Suppressor macrophage (primary cell): ENCODE measurements at regions not wholly inside any gene's neighbourhood (a gene's known extent, or its start where the extent isn't known, plus 50 kb on each side); places are given as distances from the start of the nearest gene placed in this dataset.

Experiments
- DNase-seq, 4 experiments: peaks; one replicate each; pipeline ENCODE4 v3.0.0-alpha.2; 2020 to 2022

GRCh38 chr2:240227538-240228428 is 87.3 kb upstream of the OTOS start:
- no peak for DNase-seq

GRCh38 chr2:240229005-240229404 is 88.5 kb upstream of the OTOS start:
- no peak for DNase-seq

GRCh38 chr2:240229603-240230235 is 89.3 kb upstream of the OTOS start:
- DNase-seq, result peak in 1 of 4 experiments; percentile 10

- no peak for DNase-seq
Observed at GRCh38 chr2:240230291-240230931, 90.0 kb upstream of the OTOS start.

- no peak for DNase-seq
Observed at GRCh38 chr2:240231838-240232244, 91.4 kb upstream of the OTOS start.

- DNase-seq, result no peak
Observed at GRCh38 chr2:240232264-240232915, 91.9 kb upstream of the OTOS start.

- DNase-seq, result peak; percentile 62 to 82 (median 70)
Observed at GRCh38 chr2:240232961-240233884, 92.8 kb upstream of the OTOS start.

- DNase-seq, result no peak
Observed at GRCh38 chr2:240233885-240234502, 93.5 kb upstream of the OTOS start.

GRCh38 chr2:240234503-240234951 is 94.1 kb upstream of the OTOS start:
- DNase-seq, result no peak

- DNase-seq, result no peak
Observed at GRCh38 chr2:240235149-240235803, 94.8 kb upstream of the OTOS start.

- DNase-seq, result no peak
Observed at GRCh38 chr2:240235811-240236210, 95.4 kb upstream of the OTOS start.

GRCh38 chr2:240236217-240237111 is 96.0 kb upstream of the OTOS start:
- DNase-seq, result peak in 1 of 4 experiments; percentile 18

- no peak for DNase-seq
Observed at GRCh38 chr2:240237609-240238174, 97.2 kb upstream of the OTOS start.

- no peak for DNase-seq
Observed at GRCh38 chr2:240238201-240238600, 97.7 kb upstream of the OTOS start.

GRCh38 chr2:240238786-240239185 is 98.3 kb upstream of the OTOS start:
- no peak for DNase-seq

GRCh38 chr2:240239325-240239724 is 98.9 kb upstream of the OTOS start:
- no peak for DNase-seq

- DNase-seq, result no peak
Observed at GRCh38 chr2:240240017-240240734, 99.7 kb upstream of the OTOS start.

GRCh38 chr2:240240781-240241180 is 100.3 kb upstream of the OTOS start:
- no peak for DNase-seq

- DNase-seq, result no peak
Observed at GRCh38 chr2:240241572-240241971, 101.1 kb upstream of the OTOS start.
